ENCODE measurements at regions not wholly inside any gene's neighbourhood (a gene's known extent, or its start where the extent isn't known, plus 50 kb on each side); places are given as distances from the start of the nearest gene placed in this dataset.

DNA sequence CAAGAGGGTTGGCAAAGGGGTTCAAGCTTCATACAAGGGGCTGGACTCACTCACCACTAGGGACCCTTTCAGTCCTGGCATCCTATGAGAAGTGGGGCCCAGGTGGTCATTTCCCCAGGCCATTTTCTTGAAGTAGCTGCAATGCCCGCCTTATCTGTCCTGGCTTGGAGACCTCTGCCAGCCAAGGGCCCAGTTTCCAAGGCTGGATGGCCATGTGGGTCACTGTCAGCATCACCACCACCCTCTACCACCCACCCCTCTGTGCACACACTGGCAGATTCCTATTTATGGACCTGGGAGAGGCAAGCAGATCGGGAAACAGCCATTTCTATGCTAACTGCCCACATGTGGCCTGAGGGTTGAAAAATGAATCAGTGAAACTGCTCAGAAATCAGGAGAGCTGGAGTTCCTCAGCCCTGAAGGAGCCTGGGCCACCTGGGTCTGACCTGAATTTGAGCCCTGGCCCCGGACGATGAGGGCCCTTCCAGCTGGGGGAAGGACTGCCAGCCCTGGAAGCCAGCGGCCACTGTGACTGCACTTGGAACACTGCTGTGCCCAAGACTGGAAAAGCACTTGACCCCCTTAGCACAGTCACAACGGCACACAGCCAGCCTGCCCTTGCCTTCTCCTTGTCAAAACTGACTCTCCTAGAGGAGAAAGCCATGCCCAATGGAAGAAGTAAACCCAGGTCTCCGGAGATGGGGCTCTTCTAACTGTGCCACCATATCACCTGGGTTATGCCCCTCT is 442.2 kb downstream of the BUD13 start:
- TF ChIP-seq CTCF (IDR thresholded peaks at IDR 0.05) (no peak), EZH2phosphoT487 (IDR thresholded peaks at IDR 0.05) (no peak), EZH2 (IDR thresholded peaks at IDR 0.05) (no peak)
